DMS 273 treated with DMSO at 0.1 percent for 48 hours (cell line): ENCODE measurements at regions not wholly inside any gene's neighbourhood (a gene's known extent, or its start where the extent isn't known, plus 50 kb on each side); places are given as distances from the start of the nearest gene placed in this dataset.

Experiments
- DNase-seq: peaks from one replicate; lab custom pipeline; 2025; lab: John Stamatoyannopoulos, UW

- no peak for DNase-seq
Observed at GRCh38 chr11:92707665-92708064, 261.8 kb upstream of the MTNR1B start.

DNA sequence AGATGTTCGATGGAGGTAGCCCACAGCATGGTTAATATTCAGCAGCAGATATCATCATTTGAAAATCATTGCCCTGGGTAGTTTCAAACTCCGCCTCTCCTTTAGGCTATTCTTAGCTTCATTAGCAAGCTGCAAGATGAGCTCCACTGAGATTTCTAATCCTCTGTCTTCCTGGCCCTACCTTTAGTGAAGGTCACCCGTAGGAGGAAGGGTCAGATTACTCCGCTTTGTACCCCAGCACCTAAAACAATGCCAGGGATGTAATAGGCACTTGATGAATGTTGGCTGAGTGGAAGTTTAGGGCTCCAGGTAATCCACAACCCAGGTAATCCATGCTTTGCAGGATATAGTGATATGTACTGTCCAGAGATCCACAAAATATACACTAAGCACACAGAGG is 260.1 kb upstream of the MTNR1B start:
- DNase-seq, result no peak

- DNase-seq, result no peak
Observed at GRCh38 chr11:92711926-92712325, 257.5 kb upstream of the MTNR1B start.

GRCh38 chr11:92714111-92714510 is 255.3 kb upstream of the MTNR1B start:
- DNase-seq, result no peak

DNA sequence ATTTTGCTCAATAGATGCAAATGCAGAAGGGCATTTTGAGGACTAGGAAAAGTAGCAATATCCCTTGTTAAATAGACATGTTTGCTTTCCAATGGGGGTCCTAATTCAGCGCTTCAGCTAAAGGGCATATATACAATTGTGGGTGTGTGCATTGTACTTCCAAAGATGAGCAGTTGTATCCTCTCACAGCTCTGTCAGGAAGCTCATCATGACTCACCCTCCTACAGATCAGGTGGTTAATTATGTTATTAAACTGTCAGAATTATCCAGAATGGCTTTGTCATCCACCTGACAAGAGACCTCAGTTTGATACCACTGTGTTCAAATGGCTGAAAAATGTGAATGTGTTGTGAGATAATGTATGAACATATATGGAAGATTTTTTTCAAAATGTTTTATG is 252.2 kb upstream of the MTNR1B start:
- DNase-seq, result no peak

DNA sequence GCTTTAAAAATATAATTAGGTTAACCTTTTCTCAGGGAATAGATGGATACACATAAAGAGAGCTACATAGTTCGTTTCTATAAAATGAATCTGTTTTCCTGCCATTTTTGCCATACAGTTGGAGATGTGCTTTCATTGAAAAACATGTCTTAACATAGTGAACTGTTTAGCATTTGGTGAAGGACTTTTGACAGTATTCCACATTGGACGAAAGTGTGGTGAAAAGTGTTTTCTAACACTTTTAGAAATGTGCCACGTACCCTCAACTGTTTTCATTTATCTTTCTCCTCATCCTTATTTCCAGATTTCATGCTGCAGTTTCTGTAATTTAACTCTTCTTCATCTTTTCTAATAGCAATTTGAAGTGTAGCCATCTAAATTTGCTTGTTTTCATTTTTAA is 249.1 kb upstream of the MTNR1B start:
- DNase-seq, result no peak

DNA sequence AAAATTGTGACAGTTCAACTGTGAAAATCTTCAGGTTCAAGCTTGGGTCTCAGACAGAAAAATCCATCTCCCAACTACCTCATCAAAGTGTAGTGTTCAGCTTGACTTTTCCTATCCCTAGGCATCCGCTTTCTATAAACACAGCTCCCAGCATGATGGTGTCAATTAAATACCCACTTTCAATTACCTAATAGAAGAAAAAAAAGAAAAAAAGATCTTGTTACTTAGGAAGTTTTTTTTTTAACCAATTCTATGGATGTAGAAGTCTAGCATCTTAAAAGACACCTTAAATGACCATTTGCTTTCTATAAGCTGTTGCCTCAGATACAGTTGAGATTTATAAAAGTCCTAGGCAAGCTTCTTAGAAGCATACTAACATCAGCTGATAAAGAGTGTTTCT is 244.1 kb upstream of the MTNR1B start:
- DNase-seq, result no peak

DNA sequence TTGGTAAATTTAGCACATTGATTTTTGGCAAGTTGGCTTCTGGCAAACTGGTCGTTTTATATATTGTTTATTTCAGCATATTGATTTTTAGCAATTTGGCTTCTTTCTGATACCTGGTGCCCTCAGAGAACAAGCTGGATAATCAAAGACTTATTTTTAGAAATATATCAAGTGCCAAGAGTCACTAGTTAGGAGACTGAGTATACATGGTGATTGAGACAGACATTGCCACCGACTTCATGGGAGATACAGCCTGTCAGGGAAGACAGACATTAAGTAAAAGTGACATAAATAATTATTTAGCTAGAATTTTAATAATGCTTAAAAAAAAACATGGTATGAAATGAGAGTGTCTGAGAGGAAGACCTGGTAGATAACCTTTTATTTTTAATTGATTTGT is 242.3 kb upstream of the MTNR1B start:
- DNase-seq, result no peak

- no peak for DNase-seq
Observed at GRCh38 chr11:92727769-92728168, 241.7 kb upstream of the MTNR1B start.

DNA sequence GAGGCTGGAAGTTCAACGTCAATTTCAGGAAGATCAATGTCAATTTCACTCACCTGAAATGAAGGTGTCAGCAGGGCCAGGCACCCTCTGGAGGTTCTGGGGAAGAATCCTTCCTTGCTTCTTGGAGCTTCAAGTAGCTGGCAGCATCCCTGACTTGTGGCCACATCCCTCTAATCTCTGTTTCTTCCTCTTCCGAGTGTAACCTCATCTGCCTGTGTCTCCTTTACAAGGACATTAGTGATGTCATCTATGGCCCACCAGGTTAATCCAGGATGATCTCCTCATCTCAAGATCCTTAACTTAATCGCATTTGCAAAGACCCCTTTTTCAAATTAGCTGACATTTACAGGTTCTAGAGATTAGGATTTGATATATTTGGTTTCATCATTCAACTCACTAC is 240.8 kb upstream of the MTNR1B start:
- no peak for DNase-seq

DNA sequence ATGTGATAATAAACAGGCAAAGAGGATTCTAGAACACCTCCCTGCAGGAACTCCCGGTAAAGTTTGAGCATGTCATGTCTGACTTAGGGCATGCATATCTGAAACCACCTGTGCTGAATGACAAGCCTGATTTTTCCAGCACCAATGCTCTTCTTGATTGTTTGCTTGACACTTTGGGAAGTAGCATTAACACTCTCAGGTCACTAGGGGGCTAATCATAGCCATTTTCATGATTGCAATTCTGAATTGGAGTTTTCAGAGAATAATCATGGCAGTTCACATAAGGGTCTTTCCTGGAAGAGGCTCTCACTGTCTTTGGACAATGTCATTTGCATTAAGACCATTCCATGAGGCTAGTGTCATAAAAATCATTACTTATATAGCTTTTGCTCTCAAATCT is 234.4 kb upstream of the MTNR1B start:
- no peak for DNase-seq

DNA sequence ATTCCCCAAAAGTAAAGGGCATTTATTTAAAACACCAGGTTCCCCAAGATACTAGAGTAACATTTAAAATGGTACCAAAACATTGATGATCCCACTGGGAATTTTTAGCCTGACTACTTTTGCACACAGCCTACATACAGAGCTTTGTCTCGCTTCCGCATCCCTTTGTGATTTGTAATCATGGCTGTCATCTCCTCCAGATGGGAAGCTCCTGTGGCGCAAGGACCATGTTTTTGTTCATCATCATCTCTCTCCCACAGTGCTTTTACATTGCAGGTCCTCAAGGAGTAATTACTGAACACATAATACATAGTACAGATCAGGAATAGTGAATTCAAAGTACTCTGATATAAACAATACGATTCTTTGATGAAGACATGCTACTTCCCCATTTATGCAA is 231.2 kb upstream of the MTNR1B start:
- no peak for DNase-seq

DNA sequence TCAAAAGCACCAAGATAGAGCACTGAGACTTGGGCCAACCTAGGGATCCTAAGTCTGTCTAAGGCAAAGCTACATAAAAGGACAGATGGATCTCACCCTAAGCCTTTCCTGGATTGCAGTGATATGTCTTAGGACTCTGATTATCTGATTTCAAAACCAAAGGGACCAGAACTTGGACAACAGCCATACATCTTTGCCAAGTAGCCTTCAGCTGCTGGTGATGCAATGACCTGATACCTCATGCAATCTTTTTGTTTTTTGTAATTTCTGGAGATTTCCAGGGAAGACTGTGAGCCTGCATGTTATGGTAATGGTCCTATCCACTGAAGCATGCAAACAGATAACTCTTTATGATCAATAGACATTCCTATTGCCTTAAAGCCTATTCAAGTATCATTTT is 230.4 kb upstream of the MTNR1B start:
- DNase-seq, result no peak

DNA sequence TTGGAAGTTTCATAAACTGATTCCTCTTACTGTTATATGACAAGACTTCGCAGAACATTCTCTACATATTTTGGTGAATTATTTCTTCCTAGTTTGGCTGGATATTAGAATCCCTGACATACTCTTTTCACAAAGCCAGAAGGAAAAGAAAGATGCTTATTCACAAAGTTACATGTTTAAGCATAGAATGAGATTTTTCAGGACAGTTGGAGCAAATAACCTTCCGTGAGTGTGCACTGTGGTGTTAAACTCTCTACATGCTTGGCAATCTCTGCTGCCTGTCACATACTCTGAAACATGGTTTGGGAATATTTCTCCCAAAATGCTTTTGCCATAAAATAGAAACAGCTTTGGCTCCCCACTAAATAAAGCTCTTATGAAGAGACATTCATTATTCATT is 230.0 kb upstream of the MTNR1B start:
- DNase-seq, result no peak

DNA sequence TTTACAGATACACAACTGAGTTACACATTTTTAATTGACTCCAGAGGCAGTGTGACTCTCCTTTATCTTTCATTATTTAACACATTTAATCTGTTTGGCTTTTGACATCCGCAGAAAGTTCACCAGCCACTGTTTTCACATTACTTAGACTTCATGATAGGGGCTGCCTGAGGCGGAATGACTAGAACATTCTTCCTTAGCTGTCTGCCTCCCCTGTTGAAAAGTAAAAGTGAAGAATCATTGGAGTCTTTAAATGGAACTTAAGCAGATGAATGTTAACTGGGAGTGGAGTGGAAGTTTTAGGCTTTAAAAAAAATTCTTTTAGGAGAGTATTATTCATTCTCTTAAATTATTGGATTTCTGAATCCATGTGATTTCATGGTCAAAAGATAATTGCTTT is 229.2 kb upstream of the MTNR1B start:
- no peak for DNase-seq

- DNase-seq, result no peak
Observed at GRCh38 chr11:92744929-92745585, 224.4 kb upstream of the MTNR1B start.

GRCh38 chr11:92750794-92751193 is 218.7 kb upstream of the MTNR1B start:
- no peak for DNase-seq

DNA sequence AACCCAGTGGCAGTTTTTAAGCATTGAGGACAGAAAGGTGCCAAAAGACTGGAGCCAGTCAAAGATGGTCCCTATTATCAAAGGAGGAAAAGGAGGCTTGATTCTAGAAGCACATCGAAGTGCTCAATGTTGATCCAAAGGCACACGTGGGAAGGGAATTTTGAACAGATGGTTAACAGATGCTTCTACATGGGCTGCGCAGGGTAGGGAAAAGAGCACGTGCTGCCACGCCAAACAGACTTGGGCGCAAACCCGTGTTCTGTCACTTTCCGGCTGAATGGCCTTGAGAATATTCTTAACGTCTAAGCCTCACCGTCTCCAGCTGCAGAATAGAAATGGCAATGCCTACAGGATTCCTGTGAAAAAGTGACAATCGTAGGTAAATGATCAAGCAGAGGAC is 217.9 kb upstream of the MTNR1B start:
- DNase-seq, result peak; percentile 10

GRCh38 chr11:92752122-92752521 is 217.3 kb upstream of the MTNR1B start:
- no peak for DNase-seq

GRCh38 chr11:92753161-92753560 is 216.3 kb upstream of the MTNR1B start:
- no peak for DNase-seq

DNA sequence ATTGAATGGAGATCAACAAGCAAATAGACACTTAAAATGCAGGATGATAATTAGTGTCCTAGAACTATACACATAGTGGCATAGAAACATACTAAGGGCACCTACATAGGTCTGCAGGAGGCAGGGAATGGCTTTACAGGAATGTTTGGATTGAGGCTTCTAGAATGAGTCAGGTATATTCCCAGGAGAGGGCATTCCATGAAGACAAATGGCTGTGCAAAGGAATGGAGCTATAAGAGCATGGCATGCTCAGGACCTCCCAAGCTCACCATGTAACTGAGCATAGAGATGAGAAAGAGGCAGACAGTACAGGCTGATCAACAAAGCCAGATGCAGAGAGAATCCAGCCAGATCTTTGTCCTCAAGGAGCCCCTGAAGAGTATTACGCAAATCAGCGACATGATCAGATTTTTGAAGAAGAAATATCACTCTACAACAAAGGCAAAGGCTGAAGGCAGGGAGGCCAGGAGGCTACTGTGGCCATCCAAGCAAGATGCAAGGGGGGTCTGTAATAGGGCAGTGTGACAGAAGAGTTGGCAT is 211.1 kb upstream of the MTNR1B start:
- DNase-seq, result no peak

DNA sequence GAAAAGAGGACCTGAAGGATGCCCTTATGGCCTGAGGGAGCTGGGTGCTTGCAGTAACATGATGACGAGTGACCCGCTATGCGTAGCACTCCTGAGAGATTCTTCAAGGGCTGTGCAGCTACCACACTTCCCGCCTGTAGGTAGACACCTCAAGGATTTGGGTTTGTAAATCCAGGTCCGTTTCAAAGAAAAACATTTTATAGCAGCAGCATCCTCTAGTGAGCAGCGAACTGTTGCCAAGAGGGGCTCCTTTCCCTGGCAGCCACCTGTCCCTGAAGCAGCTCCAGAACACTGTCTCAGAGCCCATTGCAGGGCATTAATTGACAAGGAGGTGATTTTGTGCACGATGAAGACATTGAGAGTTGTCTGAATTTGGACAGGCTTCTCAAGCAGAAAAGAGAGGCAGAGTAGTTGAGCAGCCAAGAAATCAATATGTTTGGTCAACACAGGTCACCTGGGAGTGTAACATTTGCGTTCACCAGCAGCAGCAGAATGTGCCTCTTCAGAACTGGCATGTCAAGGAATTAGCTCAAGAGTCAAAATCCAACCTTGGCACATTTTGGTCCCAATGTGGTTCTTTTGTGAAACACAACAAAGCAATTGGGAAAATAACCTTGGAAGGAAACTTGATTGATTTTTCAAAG is 209.8 kb upstream of the MTNR1B start:
- DNase-seq, result no peak

- no peak for DNase-seq
Observed at GRCh38 chr11:92762121-92762540, 207.3 kb upstream of the MTNR1B start.

- no peak for DNase-seq
Observed at GRCh38 chr11:92763336-92763735, 206.1 kb upstream of the MTNR1B start.
